HUDEP-2 (cell line): ENCODE measurements at regions not wholly inside any gene's neighbourhood (a gene's known extent, or its start where the extent isn't known, plus 50 kb on each side); places are given as distances from the start of the nearest gene placed in this dataset.
A peak's percentile ranks its signal among the peaks of the same experiment; 100 is the strongest.

ENCODE experiments used
- DNase-seq, 76 experiments: peaks; one replicate each; lab custom pipeline; 2025; ENCODE audit not compliant: unreplicated experiment in 76 of 76; lab: John Stamatoyannopoulos, UW

DNA sequence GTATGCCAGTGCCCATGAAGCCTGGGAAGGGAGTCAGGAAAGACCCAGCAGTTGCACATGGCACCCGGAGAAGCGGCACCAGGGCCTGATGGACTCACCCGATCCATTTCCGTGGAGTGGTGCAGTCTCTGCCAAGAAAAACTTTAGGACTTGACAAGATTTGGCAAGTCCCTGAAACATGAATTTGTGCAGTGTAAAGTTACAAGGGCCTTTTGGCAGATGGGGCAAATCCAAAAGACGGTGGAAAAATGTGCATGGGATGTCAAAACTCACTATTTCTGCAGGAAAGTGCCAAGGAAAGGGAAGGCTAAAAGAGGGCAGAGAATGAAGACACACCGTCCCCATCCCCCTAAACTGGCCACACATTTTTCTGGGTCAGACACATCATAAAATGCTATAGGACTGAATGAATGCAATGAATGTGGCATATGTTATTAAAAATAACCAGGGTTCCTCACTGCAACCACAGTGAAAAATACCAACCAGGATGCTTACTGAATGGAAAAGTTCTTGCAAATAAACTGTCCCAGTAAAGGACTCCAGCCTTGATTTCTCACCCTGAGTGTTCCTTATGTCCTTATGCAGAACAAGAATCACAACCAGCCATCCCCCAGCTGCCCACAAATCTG lies 173.5 kb upstream of the SIX2 start:
- no peak for DNase-seq

DNA sequence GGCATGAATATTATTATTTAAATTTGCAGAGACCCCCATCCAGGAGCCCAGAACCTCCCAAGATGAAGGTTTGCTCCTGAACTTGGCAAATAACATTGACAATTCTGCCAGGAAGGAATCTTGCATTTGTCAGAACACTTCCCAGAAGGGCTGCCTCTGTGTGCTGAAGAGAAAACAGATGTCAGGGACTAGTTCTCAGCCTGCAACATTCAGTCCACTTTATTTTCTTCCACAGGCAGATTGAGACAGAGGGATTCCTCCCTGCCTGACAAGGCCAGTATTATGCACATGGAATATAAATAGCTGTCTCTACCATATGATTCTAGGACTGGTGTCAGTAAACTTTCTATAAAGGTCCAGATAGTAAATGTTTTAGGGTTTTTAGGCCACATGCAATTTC lies 171.5 kb upstream of the SIX2 start:
- no peak for DNase-seq

- DNase-seq = no peak
Observed at GRCh38 chr2:45180033-45180746, 170.9 kb upstream of the SIX2 start.

DNA sequence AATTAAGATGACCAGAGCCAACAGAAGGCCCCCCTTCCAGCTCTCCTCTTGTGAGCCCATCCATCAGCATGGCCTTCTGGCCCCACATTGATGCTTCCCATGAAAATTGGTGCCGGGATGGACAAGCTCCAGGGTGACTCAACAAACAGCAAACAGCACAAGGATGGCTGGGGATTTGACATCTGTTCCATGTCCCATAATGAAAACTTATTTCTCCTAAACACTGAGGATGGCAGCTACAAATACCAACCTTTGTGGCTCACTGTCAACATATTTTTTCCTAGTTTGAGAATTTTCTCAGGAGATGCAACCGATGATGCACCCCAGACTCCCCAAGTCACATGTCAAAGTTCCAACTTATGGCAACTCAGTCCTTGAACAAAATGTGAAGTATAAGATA lies 169.6 kb upstream of the SIX2 start:
- DNase-seq = no peak

DNA sequence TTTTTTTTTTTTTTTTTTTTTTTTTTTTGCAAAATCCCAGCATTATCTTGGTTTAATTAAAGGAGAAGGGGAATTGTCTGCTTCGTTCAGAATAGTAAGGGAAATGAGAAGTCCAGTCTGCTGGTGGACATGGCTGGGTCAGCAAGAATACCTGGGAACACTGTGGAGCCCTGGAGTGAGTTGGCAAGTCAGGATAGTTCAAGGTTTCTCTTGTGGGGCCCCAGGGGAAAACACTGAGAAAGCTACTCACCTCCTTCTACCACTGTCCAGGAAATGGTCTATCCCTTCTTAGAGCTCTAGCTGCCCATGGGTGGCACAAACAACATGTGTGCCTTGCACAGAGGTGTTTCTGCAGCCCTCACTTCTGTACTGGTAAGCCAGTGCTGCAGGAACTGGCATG lies 169.1 kb upstream of the SIX2 start:
- DNase-seq = no peak

DNA sequence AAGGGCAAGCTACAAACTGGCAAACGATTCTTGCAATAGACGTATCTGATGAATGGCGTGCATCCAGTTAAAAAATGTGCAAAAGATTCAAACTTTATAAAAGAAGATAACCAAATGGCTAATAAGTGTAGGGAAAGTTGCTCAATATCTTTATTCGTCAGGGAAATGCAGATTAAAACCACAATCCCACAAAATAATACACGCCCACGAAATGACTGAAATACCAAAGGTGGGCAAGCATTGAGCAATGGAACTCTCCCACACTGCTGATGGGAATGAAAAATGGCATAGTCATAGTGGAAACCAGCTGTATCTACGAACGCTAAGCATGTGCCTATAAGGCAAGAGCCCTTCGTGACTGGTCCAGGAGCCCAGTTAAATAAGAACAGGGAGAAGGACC lies 168.6 kb upstream of the SIX2 start:
- no peak for DNase-seq

DNA sequence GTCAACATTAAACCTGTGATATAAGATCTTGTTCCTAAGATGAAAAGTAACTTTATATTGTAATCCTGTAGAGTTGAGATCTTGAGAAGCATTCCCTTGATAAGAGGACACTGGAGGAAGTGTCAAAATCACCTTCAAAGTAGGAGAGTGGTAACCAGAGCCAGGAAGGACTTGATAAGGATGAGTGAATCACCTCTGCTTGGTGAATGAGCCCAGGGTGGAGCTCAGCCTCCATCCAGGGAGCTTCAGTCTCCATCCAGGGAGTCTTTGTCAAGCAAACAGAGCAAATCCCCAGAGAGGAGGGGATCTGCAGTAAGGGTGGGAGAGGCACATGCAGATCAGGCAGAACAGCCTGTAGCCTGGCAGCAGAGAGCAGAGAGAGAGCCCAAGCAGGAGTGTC lies 167.1 kb upstream of the SIX2 start:
- DNase-seq = no peak

GRCh38 chr2:45173513-45173912 lies 164.3 kb upstream of the SIX2 start:
- no peak for DNase-seq

DNA sequence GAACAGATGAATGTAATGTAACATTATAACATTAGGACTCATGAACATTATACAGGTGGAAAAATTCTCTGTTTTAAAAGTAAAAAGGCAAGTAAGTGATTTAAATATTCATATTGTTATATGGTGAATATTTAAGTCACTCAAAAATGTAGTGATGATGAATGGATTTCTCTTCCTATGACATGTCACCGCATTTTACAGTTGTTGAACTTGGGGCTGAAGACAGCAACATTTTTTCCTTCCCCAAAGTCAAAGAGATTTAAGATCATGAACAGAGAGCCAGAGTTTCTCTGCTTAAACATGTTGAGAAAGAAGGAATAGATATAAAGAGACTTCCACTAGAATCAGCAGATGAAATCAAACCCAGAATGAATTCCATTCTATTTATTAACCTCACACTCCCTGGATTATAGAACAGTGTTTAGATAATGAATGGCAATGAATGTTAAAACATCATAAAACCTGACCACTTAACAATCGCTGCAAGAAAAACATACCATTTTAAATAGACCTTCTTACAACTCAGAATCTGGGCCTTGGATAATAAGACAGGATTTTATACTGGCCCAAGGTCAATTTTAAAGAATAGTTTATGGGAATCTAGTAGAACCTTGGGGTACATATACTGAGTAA lies 163.6 kb upstream of the SIX2 start:
- DNase-seq = no peak

GRCh38 chr2:45172142-45172541 lies 162.9 kb upstream of the SIX2 start:
- DNase-seq = no peak

DNA sequence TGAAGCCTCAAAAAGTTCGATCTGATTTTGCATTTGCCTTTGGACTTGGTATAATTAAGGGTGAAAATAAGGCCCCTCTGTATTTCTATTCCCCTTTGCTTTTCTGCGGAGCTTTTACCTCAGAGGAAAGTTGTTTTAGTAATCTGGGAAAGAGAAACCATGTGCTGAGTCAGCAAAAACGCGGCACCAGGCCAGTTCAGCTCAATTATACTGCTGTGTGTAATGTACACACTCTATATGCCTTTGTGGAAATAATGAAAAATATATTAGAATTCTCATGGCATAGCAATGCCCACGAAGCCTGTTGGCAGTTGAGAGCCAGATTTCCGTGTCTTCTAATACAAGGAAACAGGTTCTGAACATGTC lies 161.9 kb upstream of the SIX2 start:
- DNase-seq = no peak

GRCh38 chr2:45170191-45171135 lies 161.2 kb upstream of the SIX2 start:
- DNase-seq = no peak

GRCh38 chr2:45169339-45170190 lies 160.3 kb upstream of the SIX2 start:
- peak in 1 of 76 experiments; percentile 9 for DNase-seq

GRCh38 chr2:45168711-45169338 lies 159.6 kb upstream of the SIX2 start:
- DNase-seq = no peak

- no peak for DNase-seq
Observed at GRCh38 chr2:45167920-45168629, 158.8 kb upstream of the SIX2 start.

DNA sequence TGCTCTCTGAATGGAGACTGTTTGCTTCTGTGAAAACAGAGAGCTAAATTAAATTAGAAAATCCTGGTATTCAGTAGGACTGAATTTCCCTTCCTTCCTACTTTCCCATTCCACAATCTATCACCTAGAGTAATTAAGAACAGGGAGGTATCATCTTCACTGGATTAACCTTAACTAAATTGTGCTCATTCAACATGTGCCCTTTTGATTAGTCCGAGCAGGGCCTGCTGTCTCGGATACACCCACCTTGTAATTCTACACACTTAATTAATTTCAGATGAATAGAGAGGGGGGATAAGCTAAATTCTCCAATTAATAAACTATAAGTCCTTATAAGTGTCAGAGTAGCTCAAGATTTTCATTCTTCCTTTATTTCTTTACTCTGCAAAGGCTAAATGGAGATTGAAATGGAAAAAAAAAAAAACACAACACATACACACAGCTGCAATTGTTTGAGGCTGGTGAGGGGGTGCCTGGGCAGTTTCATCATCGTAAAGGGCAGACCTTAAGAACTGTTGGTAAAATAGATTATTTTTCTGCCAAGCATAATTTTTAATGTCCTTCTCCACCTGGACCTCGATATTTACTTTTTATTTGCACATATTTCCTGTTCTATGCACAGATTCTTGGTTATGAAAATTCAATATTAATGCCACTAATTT lies 157.1 kb upstream of the SIX2 start:
- no peak for DNase-seq

DNA sequence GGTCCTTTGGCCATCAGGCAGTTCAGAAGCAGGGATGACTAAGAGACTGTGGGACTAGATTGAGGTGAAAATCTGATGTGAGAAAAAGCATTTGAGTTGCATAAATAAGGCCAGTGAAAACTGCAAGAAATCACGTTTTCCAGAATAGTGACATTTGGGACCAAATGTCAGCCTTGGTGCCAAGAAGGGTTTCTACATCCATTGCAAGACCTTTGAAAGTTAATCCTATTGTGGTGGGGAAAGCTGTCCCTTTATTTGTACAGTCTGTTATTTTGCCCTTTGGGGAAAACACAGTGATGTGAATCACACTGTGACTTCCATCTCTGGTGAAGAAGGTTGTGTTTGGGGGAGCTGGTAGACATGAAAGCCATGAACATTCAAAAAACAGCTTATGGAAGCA lies 153.5 kb upstream of the SIX2 start:
- no peak for DNase-seq

GRCh38 chr2:45156605-45157004 lies 147.4 kb upstream of the SIX2 start:
- DNase-seq = no peak
